NCI-H345 (cell line): ENCODE measurements at regions not wholly inside any gene's neighbourhood (a gene's known extent, or its start where the extent isn't known, plus 50 kb on each side); places are given as distances from the start of the nearest gene placed in this dataset.

Source experiments
- DNase-seq: peaks from one replicate; lab custom pipeline; 2025; lab: John Stamatoyannopoulos, UW

- DNase-seq: no peak
Measured at GRCh38 chr3:81439108-81439507, 322.3 kb downstream of the GBE1 start.

GRCh38 chr3:81437683-81438082 is 323.8 kb downstream of the GBE1 start:
- no peak for DNase-seq

GRCh38 chr3:81436182-81436581 is 325.3 kb downstream of the GBE1 start:
- DNase-seq: no peak

- DNase-seq: no peak
Measured at GRCh38 chr3:81435050-81435449, 326.4 kb downstream of the GBE1 start.

- DNase-seq: no peak
Measured at GRCh38 chr3:81434161-81434560, 327.3 kb downstream of the GBE1 start.

GRCh38 chr3:81433675-81434074 is 327.8 kb downstream of the GBE1 start:
- no peak for DNase-seq

- no peak for DNase-seq
Measured at GRCh38 chr3:81432456-81432855, 329.0 kb downstream of the GBE1 start.

- no peak for DNase-seq
Measured at GRCh38 chr3:81426826-81427577, 334.4 kb downstream of the GBE1 start.

- DNase-seq: no peak
Measured at GRCh38 chr3:81425198-81425868, 336.1 kb downstream of the GBE1 start.

- no peak for DNase-seq
Measured at GRCh38 chr3:81419228-81419627, 342.2 kb downstream of the GBE1 start.

GRCh38 chr3:81416812-81417211 is 344.6 kb downstream of the GBE1 start:
- DNase-seq: no peak

- peak; percentile 30 for DNase-seq
Measured at GRCh38 chr3:81406318-81406717, 355.1 kb downstream of the GBE1 start.

- DNase-seq: no peak
Measured at GRCh38 chr3:81395739-81396513, 365.5 kb downstream of the GBE1 start.

GRCh38 chr3:81394651-81395524 is 366.6 kb downstream of the GBE1 start:
- no peak for DNase-seq

- no peak for DNase-seq
Measured at GRCh38 chr3:81393251-81393650, 368.2 kb downstream of the GBE1 start.

GRCh38 chr3:81390796-81391195 is 370.6 kb downstream of the GBE1 start:
- DNase-seq: no peak

GRCh38 chr3:81388191-81388590 is 373.3 kb downstream of the GBE1 start:
- no peak for DNase-seq

- DNase-seq: no peak
Measured at GRCh38 chr3:81382470-81382869, 379.0 kb downstream of the GBE1 start.

GRCh38 chr3:81380234-81380633 is 381.2 kb downstream of the GBE1 start:
- no peak for DNase-seq

- no peak for DNase-seq
Measured at GRCh38 chr3:81378552-81379293, 382.7 kb downstream of the GBE1 start.

- DNase-seq: no peak
Measured at GRCh38 chr3:81375921-81376320, 385.5 kb downstream of the GBE1 start.
